ENCODE measurements at regions not wholly inside any gene's neighbourhood (a gene's known extent, or its start where the extent isn't known, plus 50 kb on each side); places are given as distances from the start of the nearest gene placed in this dataset.
"Not testable (repeated sequence)": the region's sequence is repeated elsewhere in the genome, so short reads cannot be mapped to it uniquely, and the experiment has no call there.

DNA sequence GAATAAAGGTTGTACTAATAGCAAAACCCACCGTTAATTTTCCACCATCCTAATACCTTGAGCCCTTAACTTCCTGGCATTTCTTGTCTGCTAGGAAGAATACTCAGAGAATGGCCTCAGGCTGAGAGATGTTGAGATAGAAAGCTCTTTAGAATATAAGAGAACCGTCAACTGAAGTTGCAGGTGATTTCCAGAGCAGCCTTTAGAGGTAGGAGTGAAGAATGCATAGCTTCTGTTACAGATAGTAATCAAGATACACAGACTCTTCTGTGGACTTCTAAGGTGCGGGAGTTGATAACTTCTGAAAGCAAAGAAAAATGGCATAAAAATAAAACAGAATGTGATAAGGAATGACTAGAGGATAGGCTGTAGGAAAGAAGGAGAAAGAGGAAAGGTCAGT lies 1651.3 kb upstream of the DEFB115 start:
- TF ChIP-seq, protein P1, sequence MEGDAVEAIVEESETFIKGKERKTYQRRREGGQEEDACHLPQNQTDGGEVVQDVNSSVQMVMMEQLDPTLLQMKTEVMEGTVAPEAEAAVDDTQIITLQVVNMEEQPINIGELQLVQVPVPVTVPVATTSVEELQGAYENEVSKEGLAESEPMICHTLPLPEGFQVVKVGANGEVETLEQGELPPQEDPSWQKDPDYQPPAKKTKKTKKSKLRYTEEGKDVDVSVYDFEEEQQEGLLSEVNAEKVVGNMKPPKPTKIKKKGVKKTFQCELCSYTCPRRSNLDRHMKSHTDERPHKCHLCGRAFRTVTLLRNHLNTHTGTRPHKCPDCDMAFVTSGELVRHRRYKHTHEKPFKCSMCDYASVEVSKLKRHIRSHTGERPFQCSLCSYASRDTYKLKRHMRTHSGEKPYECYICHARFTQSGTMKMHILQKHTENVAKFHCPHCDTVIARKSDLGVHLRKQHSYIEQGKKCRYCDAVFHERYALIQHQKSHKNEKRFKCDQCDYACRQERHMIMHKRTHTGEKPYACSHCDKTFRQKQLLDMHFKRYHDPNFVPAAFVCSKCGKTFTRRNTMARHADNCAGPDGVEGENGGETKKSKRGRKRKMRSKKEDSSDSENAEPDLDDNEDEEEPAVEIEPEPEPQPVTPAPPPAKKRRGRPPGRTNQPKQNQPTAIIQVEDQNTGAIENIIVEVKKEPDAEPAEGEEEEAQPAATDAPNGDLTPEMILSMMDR (IDR thresholded peaks at IDR 0.05) = not testable (repeated sequence)
- not testable (repeated sequence) for TF ChIP-seq ZNF263 (CRISPR knock-in tag; IDR thresholded peaks at IDR 0.05; ENCODE audit: low read depth); TCF7 (CRISPR knock-in tag; IDR thresholded peaks at IDR 0.05; ENCODE audit: low read depth); NR3C1 (CRISPR knock-in tag; conservative IDR thresholded peaks at IDR 0.05; ENCODE audit: low read depth); JUN (CRISPR knock-in tag; IDR thresholded peaks at IDR 0.05); CBFB (CRISPR knock-in tag; IDR thresholded peaks at IDR 0.05; ENCODE audit: low read depth); MYBL2 (CRISPR knock-in tag; IDR thresholded peaks at IDR 0.05)
- TF ChIP-seq, protein P2, sequence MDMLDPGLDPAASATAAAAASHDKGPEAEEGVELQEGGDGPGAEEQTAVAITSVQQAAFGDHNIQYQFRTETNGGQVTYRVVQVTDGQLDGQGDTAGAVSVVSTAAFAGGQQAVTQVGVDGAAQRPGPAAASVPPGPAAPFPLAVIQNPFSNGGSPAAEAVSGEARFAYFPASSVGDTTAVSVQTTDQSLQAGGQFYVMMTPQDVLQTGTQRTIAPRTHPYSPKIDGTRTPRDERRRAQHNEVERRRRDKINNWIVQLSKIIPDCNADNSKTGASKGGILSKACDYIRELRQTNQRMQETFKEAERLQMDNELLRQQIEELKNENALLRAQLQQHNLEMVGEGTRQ (CRISPR knock-in tag; IDR thresholded peaks at IDR 0.05) = not testable (repeated sequence)
- TF ChIP-seq, protein P3, sequence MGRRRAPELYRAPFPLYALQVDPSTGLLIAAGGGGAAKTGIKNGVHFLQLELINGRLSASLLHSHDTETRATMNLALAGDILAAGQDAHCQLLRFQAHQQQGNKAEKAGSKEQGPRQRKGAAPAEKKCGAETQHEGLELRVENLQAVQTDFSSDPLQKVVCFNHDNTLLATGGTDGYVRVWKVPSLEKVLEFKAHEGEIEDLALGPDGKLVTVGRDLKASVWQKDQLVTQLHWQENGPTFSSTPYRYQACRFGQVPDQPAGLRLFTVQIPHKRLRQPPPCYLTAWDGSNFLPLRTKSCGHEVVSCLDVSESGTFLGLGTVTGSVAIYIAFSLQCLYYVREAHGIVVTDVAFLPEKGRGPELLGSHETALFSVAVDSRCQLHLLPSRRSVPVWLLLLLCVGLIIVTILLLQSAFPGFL (CRISPR knock-in tag; IDR thresholded peaks at IDR 0.05; ENCODE audit: borderline replicate concordance) = not testable (repeated sequence)
- TF ChIP-seq, protein P4, sequence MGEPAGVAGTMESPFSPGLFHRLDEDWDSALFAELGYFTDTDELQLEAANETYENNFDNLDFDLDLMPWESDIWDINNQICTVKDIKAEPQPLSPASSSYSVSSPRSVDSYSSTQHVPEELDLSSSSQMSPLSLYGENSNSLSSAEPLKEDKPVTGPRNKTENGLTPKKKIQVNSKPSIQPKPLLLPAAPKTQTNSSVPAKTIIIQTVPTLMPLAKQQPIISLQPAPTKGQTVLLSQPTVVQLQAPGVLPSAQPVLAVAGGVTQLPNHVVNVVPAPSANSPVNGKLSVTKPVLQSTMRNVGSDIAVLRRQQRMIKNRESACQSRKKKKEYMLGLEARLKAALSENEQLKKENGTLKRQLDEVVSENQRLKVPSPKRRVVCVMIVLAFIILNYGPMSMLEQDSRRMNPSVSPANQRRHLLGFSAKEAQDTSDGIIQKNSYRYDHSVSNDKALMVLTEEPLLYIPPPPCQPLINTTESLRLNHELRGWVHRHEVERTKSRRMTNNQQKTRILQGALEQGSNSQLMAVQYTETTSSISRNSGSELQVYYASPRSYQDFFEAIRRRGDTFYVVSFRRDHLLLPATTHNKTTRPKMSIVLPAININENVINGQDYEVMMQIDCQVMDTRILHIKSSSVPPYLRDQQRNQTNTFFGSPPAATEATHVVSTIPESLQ (CRISPR knock-in tag; IDR thresholded peaks at IDR 0.05) = not testable (repeated sequence)
- TF ChIP-seq, protein P5, sequence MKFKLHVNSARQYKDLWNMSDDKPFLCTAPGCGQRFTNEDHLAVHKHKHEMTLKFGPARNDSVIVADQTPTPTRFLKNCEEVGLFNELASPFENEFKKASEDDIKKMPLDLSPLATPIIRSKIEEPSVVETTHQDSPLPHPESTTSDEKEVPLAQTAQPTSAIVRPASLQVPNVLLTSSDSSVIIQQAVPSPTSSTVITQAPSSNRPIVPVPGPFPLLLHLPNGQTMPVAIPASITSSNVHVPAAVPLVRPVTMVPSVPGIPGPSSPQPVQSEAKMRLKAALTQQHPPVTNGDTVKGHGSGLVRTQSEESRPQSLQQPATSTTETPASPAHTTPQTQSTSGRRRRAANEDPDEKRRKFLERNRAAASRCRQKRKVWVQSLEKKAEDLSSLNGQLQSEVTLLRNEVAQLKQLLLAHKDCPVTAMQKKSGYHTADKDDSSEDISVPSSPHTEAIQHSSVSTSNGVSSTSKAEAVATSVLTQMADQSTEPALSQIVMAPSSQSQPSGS (CRISPR knock-in tag; IDR thresholded peaks at IDR 0.05; ENCODE audit: borderline replicate concordance, low read depth) = not testable (repeated sequence)
